ENCODE measurements at regions not wholly inside any gene's neighbourhood (a gene's known extent, or its start where the extent isn't known, plus 50 kb on each side); places are given as distances from the start of the nearest gene placed in this dataset.

DNA sequence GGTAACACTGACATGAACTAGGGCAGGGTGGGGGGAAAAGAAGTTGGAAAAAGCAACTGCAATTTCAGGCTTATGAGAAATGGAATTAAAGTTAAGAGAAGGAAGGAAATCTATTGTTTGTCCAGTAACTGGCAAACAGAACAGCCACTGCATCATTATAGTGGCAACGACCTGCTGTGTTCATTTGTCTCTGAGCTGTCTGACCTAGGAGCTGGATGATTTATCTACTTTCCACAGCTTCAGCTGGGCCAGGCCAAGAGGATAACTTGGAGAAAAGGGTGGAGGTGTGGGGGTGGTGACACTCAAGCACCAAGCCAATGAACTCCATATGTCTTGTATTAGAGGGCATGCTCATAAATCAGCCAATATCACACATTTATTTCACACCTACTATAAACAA is 291.5 kb upstream of the KLHL29 start:
- Histone ChIP-seq H3K36me3 (ENCODE audit: control insufficient read depth in 1 of 2, insufficient read depth in 2 of 2, low read length in 1 of 2) (no peaks in the 10 kb centered on the region), H3K27me3 (ENCODE audit: control insufficient read depth in 1 of 2, insufficient read depth in 2 of 2, low read length in 1 of 2) (no peaks in the 10 kb centered on the region), H3K4me1 (ENCODE audit: control insufficient read depth in 1 of 2, insufficient read depth in 2 of 2, low read length in 2 of 2) (no peaks in the 10 kb centered on the region), H3K9me3 (ENCODE audit: control insufficient read depth, low read length) (peaks cover 1% of the 10 kb centered on the region), H3K4me3 (ENCODE audit: low read length in 2 of 2) (no peak overlapping the region), H3K27ac (ENCODE audit: low read depth in 1 of 2, low read length in 2 of 2) (no peak overlapping the region)
- intact Hi-C loops (cut with DNase I) = no loop called here
- no peak for DNase-seq
- 9 to 11% methylated on average over 1 of the region's 1 CpG for WGBS, 2 donors
- ATAC-seq (ENCODE audit: low FRiP score) = no peak

DNA sequence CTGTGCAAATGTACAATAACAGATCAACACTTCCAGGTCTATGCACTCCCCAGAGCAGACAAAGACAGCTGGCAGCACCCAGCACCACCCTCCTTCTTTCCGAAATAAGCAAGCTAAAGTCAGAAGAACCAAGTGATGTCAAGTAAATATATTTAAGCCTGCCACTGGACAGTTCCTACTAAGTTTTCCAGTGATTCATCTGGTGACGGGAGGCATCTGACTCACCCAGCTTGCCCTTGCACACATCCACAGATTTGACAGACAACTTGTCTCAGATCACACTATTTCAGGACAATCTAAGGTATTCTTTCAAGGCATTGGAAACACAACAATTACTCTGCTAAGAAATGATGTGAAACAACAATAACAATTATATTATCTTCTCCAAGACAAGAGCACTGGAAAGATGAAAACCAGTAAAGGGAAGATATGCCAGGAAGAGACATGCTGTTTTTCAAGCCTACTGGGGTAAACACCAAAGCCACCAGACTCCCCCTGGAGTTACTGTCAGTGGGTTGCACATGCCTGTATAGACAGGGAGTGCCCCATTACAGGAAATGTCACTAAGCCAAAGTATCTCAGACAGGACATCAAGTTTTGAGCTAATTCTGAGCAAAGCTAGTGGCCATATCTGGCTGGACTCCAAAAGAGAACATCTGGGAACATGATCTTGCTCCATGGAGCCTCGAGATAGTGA is 287.9 kb upstream of the KLHL29 start:
- intact Hi-C loops (cut with DNase I) = no loop called here

DNA sequence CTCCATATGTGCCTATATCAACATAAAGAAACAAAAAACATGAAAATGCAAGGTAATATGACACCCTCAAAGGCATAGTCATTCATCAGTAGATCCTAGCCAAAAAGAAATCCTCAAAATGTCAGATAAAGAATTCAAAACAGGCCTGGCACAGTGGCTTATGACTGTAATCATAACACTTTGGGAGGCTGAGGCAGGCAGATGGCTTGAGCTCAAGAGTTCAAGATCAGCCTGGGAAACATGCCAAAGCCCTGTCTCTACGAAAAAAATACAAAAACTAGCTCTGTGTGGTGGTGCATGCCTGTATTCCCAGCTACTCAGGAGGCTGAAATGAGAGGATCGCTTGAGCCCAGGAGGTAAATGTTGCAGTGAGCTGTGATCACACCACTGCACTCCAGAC is 284.6 kb upstream of the KLHL29 start:
- no peaks in the 10 kb centered on the region for H3K27me3 ChIP-seq (ENCODE audit: control insufficient read depth in 1 of 2, insufficient read depth in 2 of 2, low read length in 1 of 2)
- DNase-seq = no peak
- intact Hi-C loops (cut with DNase I) = no loop called here
- no peak for ATAC-seq (ENCODE audit: low FRiP score)
- no peaks in the 10 kb centered on the region for H3K9me3 ChIP-seq (ENCODE audit: control insufficient read depth, low read length)
- 59 to 62% methylated on average over 2 of the region's 2 CpGs for WGBS, 2 donors
- no peak overlapping the region for H3K4me3 ChIP-seq (ENCODE audit: low read length in 2 of 2)
- no peaks in the 10 kb centered on the region for H3K4me1 ChIP-seq (ENCODE audit: control insufficient read depth in 1 of 2, insufficient read depth in 2 of 2, low read length in 2 of 2)
- H3K27ac ChIP-seq (ENCODE audit: low read depth in 1 of 2, low read length in 2 of 2) = no peak overlapping the region
- H3K36me3 ChIP-seq (ENCODE audit: control insufficient read depth in 1 of 2, insufficient read depth in 2 of 2, low read length in 1 of 2) = no peaks in the 10 kb centered on the region

More for the DNA sequence above, 287.9 kb upstream of the KLHL29 start:
- no peaks in the 10 kb centered on the region for H3K36me3 ChIP-seq (ENCODE audit: control insufficient read depth in 1 of 2, insufficient read depth in 2 of 2, low read length in 1 of 2)
- peaks cover 1% of the 10 kb centered on the region for H3K9me3 ChIP-seq (ENCODE audit: control insufficient read depth, low read length)
- H3K4me1 ChIP-seq (ENCODE audit: control insufficient read depth in 1 of 2, insufficient read depth in 2 of 2, low read length in 2 of 2) = no peaks in the 10 kb centered on the region
- ATAC-seq (ENCODE audit: low FRiP score) = no peak
- WGBS, 2 donors = 59 to 63% methylated on average over 3 of the region's 3 CpGs
- no peak for DNase-seq
- H3K4me3 ChIP-seq (ENCODE audit: low read length in 2 of 2) = no peak overlapping the region
- no peaks in the 10 kb centered on the region for H3K27me3 ChIP-seq (ENCODE audit: control insufficient read depth in 1 of 2, insufficient read depth in 2 of 2, low read length in 1 of 2)
- H3K27ac ChIP-seq (ENCODE audit: low read depth in 1 of 2, low read length in 2 of 2) = no peak overlapping the region

- H3K4me3 ChIP-seq (ENCODE audit: low read length in 2 of 2) = no peak overlapping the region
- intact Hi-C loops (cut with DNase I) = no loop called here
- ATAC-seq (ENCODE audit: low FRiP score) (no peak), DNase-seq (no peak)
- WGBS, 2 donors = 63 to 68% methylated on average over 4 of the region's 4 CpGs
- no peak overlapping the region for H3K27ac ChIP-seq (ENCODE audit: low read depth in 1 of 2, low read length in 2 of 2)
- no peaks in the 10 kb centered on the region for H3K27me3 ChIP-seq (ENCODE audit: control insufficient read depth in 1 of 2, insufficient read depth in 2 of 2, low read length in 1 of 2)
- H3K4me1 ChIP-seq (ENCODE audit: control insufficient read depth in 1 of 2, insufficient read depth in 2 of 2, low read length in 2 of 2) = peaks cover 0 to 4% of the 10 kb centered on the region in 2 donors
- no peaks in the 10 kb centered on the region for H3K36me3 ChIP-seq (ENCODE audit: control insufficient read depth in 1 of 2, insufficient read depth in 2 of 2, low read length in 1 of 2)
- peaks cover 2% of the 10 kb centered on the region for H3K9me3 ChIP-seq (ENCODE audit: control insufficient read depth, low read length)
Observed at GRCh38 chr2:23106242-23106785, 278.7 kb upstream of the KLHL29 start.

- Histone ChIP-seq H3K36me3 (ENCODE audit: control insufficient read depth in 1 of 2, insufficient read depth in 2 of 2, low read length in 1 of 2) (no peaks in the 10 kb centered on the region), H3K9me3 (ENCODE audit: control insufficient read depth, low read length) (peaks cover 3% of the 10 kb centered on the region), H3K4me1 (ENCODE audit: control insufficient read depth in 1 of 2, insufficient read depth in 2 of 2, low read length in 2 of 2) (peaks cover 0 to 4% of the 10 kb centered on the region in 2 donors), H3K4me3 (ENCODE audit: low read length in 2 of 2) (no peak overlapping the region), H3K27ac (ENCODE audit: low read depth in 1 of 2, low read length in 2 of 2) (no peak overlapping the region), H3K27me3 (ENCODE audit: control insufficient read depth in 1 of 2, insufficient read depth in 2 of 2, low read length in 1 of 2) (no peaks in the 10 kb centered on the region)
- no peak for ATAC-seq (ENCODE audit: low FRiP score)
- whole genome bisulfite sequencing, 2 donors = 46 to 52% methylated on average over 4 of the region's 4 CpGs
- no peak for DNase-seq
- intact Hi-C loops (cut with DNase I) = no loop called here
Observed at GRCh38 chr2:23107327-23107941, 277.5 kb upstream of the KLHL29 start.

DNA sequence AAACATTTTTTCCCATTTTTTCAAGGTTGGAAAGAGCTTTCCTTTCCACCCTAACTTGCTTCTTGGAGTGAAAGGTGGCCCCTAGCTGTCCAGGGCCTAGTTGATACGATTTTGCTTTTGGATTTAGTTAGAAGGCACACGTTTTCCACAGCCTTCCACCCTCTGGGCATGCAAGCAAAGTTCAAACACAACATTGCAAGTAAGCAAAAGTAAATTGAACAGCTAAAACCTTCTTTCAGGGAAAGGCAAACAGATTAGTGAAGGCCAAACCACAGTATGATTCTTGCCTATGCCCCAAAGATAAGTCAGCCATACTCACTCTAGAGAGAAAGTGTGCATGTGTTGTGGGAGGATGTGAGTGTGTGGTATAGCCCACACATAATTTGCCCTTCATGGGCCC is 273.7 kb upstream of the KLHL29 start:
- peaks cover 3% of the 10 kb centered on the region for H3K9me3 ChIP-seq (ENCODE audit: control insufficient read depth, low read length)
- WGBS, 2 donors = 49 to 55% methylated on average over 2 of the region's 2 CpGs
- H3K27me3 ChIP-seq (ENCODE audit: control insufficient read depth in 1 of 2, insufficient read depth in 2 of 2, low read length in 1 of 2) = no peaks in the 10 kb centered on the region
- DNase-seq = no peak
- no peak overlapping the region for H3K4me3 ChIP-seq (ENCODE audit: low read length in 2 of 2)
- no peak for ATAC-seq (ENCODE audit: low FRiP score)
- intact Hi-C loops (cut with DNase I) = no loop called here
- H3K27ac ChIP-seq (ENCODE audit: low read depth in 1 of 2, low read length in 2 of 2) = no peak overlapping the region
- no peaks in the 10 kb centered on the region for H3K36me3 ChIP-seq (ENCODE audit: control insufficient read depth in 1 of 2, insufficient read depth in 2 of 2, low read length in 1 of 2)
- H3K4me1 ChIP-seq (ENCODE audit: control insufficient read depth in 1 of 2, insufficient read depth in 2 of 2, low read length in 2 of 2) = peaks cover 0 to 4% of the 10 kb centered on the region in 2 donors

DNA sequence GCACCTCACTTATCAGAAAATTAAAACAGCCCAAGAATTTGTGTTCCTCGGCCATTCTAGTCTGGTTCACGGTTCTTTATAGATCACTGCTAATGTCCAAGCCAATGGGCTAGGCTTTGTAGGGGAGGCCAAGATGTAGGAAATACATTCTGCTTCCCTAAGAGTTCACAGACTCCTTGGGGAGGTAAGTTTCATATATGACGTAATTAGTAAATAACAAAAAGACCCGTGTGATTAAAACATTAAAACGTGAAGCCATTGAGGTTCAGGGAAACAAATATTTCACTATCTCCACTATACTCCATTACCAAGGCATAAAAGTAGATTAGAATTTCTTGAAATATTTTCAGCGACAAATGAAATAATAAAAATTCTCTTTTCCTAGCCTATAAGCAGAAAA is 272.5 kb upstream of the KLHL29 start:
- DNase-seq (no peak), ATAC-seq (ENCODE audit: low FRiP score) (no peak)
- no peak overlapping the region for H3K27ac ChIP-seq (ENCODE audit: low read depth in 1 of 2, low read length in 2 of 2)
- peaks cover 3% of the 10 kb centered on the region for H3K9me3 ChIP-seq (ENCODE audit: control insufficient read depth, low read length)
- H3K4me1 ChIP-seq (ENCODE audit: control insufficient read depth in 1 of 2, insufficient read depth in 2 of 2, low read length in 2 of 2) = no peaks in the 10 kb centered on the region
- no peaks in the 10 kb centered on the region for H3K36me3 ChIP-seq (ENCODE audit: control insufficient read depth in 1 of 2, insufficient read depth in 2 of 2, low read length in 1 of 2)
- H3K27me3 ChIP-seq (ENCODE audit: control insufficient read depth in 1 of 2, insufficient read depth in 2 of 2, low read length in 1 of 2) = no peaks in the 10 kb centered on the region
- 86 to 89% methylated on average over 6 of the region's 6 CpGs for WGBS, 2 donors
- intact Hi-C loops (cut with DNase I) = no loop called here
- no peak overlapping the region for H3K4me3 ChIP-seq (ENCODE audit: low read length in 2 of 2)

- ATAC-seq (ENCODE audit: low FRiP score) (no peak), DNase-seq (no peak)
Observed at GRCh38 chr2:23114299-23114698, 270.7 kb upstream of the KLHL29 start.

DNA sequence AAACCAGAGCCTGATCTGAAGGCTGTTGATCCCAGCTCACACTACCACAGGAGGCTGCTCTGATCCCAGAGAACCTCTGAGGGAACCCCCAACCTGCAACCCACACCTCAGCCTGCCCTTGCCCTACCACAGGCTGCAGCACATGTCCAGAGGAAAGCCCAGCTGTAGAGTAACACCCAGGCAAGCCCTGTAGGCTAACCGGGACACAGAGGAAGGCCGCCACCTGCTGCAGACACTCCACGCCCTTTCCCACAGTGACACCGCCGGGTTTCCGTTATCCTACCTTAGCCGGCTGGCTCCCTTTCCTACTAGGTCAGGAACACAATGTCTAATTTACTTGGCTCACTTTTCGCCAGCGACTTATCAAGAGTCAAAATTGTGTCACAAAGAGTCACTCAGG is 266.7 kb upstream of the KLHL29 start:
- Histone ChIP-seq H3K36me3 (ENCODE audit: control insufficient read depth in 1 of 2, insufficient read depth in 2 of 2, low read length in 1 of 2) (no peaks in the 10 kb centered on the region), H3K4me3 (ENCODE audit: low read length in 2 of 2) (no peak overlapping the region), H3K9me3 (ENCODE audit: control insufficient read depth, low read length) (no peaks in the 10 kb centered on the region), H3K4me1 (ENCODE audit: control insufficient read depth in 1 of 2, insufficient read depth in 2 of 2, low read length in 2 of 2) (no peaks in the 10 kb centered on the region), H3K27ac (ENCODE audit: low read depth in 1 of 2, low read length in 2 of 2) (no peak overlapping the region), H3K27me3 (ENCODE audit: control insufficient read depth in 1 of 2, insufficient read depth in 2 of 2, low read length in 1 of 2) (no peaks in the 10 kb centered on the region)
- no peak for DNase-seq
- intact Hi-C loops (cut with DNase I) = no loop called here
- ATAC-seq (ENCODE audit: low FRiP score) = no peak
- 92 to 95% methylated on average over 9 of the region's 9 CpGs for WGBS, 2 donors

More at GRCh38 chr2:23114299-23114698, 270.7 kb upstream of the KLHL29 start:
- no peaks in the 10 kb centered on the region for H3K36me3 ChIP-seq (ENCODE audit: control insufficient read depth in 1 of 2, insufficient read depth in 2 of 2, low read length in 1 of 2)
- intact Hi-C loops (cut with DNase I) = no loop called here
- H3K4me1 ChIP-seq (ENCODE audit: control insufficient read depth in 1 of 2, insufficient read depth in 2 of 2, low read length in 2 of 2) = no peaks in the 10 kb centered on the region
- H3K27me3 ChIP-seq (ENCODE audit: control insufficient read depth in 1 of 2, insufficient read depth in 2 of 2, low read length in 1 of 2) = no peaks in the 10 kb centered on the region
- no peak overlapping the region for H3K4me3 ChIP-seq (ENCODE audit: low read length in 2 of 2)
- H3K27ac ChIP-seq (ENCODE audit: low read depth in 1 of 2, low read length in 2 of 2) = no peak overlapping the region
- H3K9me3 ChIP-seq (ENCODE audit: control insufficient read depth, low read length) = peaks cover 3% of the 10 kb centered on the region
- WGBS, 2 donors = 42 to 53% methylated on average over 1 of the region's 1 CpG

Measured in aorta (tissue), 5 donors.